HepG2 (cell line): ENCODE measurements at regions not wholly inside any gene's neighbourhood (a gene's known extent, or its start where the extent isn't known, plus 50 kb on each side); places are given as distances from the start of the nearest gene placed in this dataset.

Experiments used
- ATAC-seq: fragments of 200-7000 bp; cut with Tn5 transposase; 3 replicates; pipeline ENCODE4 v1.9.1; 2020; ENCODE audit warnings: mild to moderate bottlenecking, moderate library complexity
- BruUV-seq: library from RNA; stranded (reverse); fragments of 400-500 nt; replicated peaks from 2 replicates; lab custom pipeline; 2021; lab: Mats Ljungman, UMichigan
- CTCF ChIA-PET: fragments of 300-600 bp; formaldehyde crosslinking; extraction: SDS; loops from one replicate; lab custom pipeline; 2021; ENCODE audit warnings: low total read pairs, inconsistent platforms, low intra/inter-chr PET ratio; lab: Yijun Ruan, JAX
- POLR2A ChIA-PET: fragments of 350-600 bp; sonication (Branson Sonifier 250); formaldehyde crosslinking; loops from one replicate; lab custom pipeline; 2020; ENCODE audit warnings: antibody characterized with exemption, inconsistent platforms; lab: Yijun Ruan, JAX
- DNase-seq: peaks from one replicate; pipeline ENCODE4 v3.0.0-alpha.2; 2015; ENCODE audit warnings: low spot score
- FAIRE-seq: peaks from 3 replicates; lab custom pipeline; 2011; peaks lifted over from hg19 to GRCh38; lab: Jason Lieb, UNC
- H2AFZ ChIP-seq: one replicate; pipeline ENCODE4 v1.6.1; 2011; ENCODE audit warnings: low read length, inconsistent platforms
- H3K27ac ChIP-seq: fragments of 300-600 bp; 3 replicates; pipeline ENCODE4 v1.8.0; 2011; ENCODE audit warnings: mixed run types, mild to moderate bottlenecking, mixed read lengths, low read length, inconsistent platforms; ENCODE audit not compliant: insufficient read depth; ENCODE audit errors: extremely low read length
- H3K27me3 ChIP-seq, 2 experiments: fragments of 200-600 bp in 1 of 2; 2 replicates in 1 of 2; 3 replicates in 1 of 2; pipeline versions ENCODE4 v1.6.0 to v1.8.0; 2011; ENCODE audit warnings: low read length in 2 of 2, mild to moderate bottlenecking in 2 of 2, moderate library complexity in 2 of 2, inconsistent platforms in 1 of 2; ENCODE audit not compliant: insufficient read depth in 2 of 2, control insufficient read depth in 1 of 2
- H3K36me3 ChIP-seq, 2 experiments: fragments of 200-600 bp in 1 of 2; replicated peaks in 1 of 2; 2 replicates in 1 of 2; 3 replicates in 1 of 2; pipeline versions ENCODE4 v1.5.1 to v1.8.0; 2011; ENCODE audit warnings: low read length in 2 of 2, inconsistent platforms in 1 of 2; ENCODE audit not compliant: insufficient read depth in 2 of 2, control insufficient read depth in 1 of 2
- H3K4me1 ChIP-seq: 2 replicates; pipeline ENCODE4 v1.5.1; 2012; ENCODE audit warnings: low read length, inconsistent platforms; ENCODE audit not compliant: insufficient read depth
- H3K4me2 ChIP-seq: 2 replicates; pipeline ENCODE4 v1.6.0; 2011; ENCODE audit warnings: low read depth, low read length, inconsistent platforms
- H3K4me3 ChIP-seq, 3 experiments: fragments of 200-600 bp in 1 of 3; sonication (generic), shearing (Covaris generic) in 1 of 3; replicated peaks in 1 of 3; 2 replicates each; pipeline ENCODE4 v1.5.1; 2011 to 2016; ENCODE audit warnings: low read length in 3 of 3, inconsistent platforms in 2 of 3, low read depth in 2 of 3, mild to moderate bottlenecking in 2 of 3, control low read depth in 1 of 3, mixed read lengths in 1 of 3; ENCODE audit not compliant: insufficient read depth in 1 of 3
- H3K79me2 ChIP-seq: one replicate; pipeline ENCODE4 v1.6.1; 2011; ENCODE audit warnings: low read length, inconsistent platforms; ENCODE audit not compliant: insufficient read depth
- H3K9ac ChIP-seq: 2 replicates; pipeline ENCODE4 v1.6.0; 2011; ENCODE audit warnings: mild to moderate bottlenecking, low read depth, low read length, inconsistent platforms; ENCODE audit not compliant: insufficient read depth
- H3K9me3 ChIP-seq: 2 replicates; pipeline ENCODE4 v1.5.1; 2012; ENCODE audit warnings: mild to moderate bottlenecking, low read length
- H4K20me1 ChIP-seq: 2 replicates; pipeline ENCODE4 v1.6.0; 2011; ENCODE audit warnings: inconsistent platforms, mild to moderate bottlenecking, low read length, moderate library complexity; ENCODE audit not compliant: insufficient read depth
- ARHGAP35 ChIP-seq: sonication (generic); formaldehyde crosslinking; IDR thresholded peaks from 2 replicates; pipeline ENCODE4 v1.9.0; 2022; ENCODE audit warnings: mild to moderate bottlenecking, inconsistent platforms, moderate library complexity, missing genetic modification reagents, borderline replicate concordance
- ATF1 ChIP-seq: IDR thresholded peaks from 2 replicates; pipeline ENCODE4 v1.6.1; 2016; ENCODE audit warnings: mild to moderate bottlenecking, control low read depth
- CREB3 ChIP-seq: sonication (generic); formaldehyde crosslinking; IDR thresholded peaks from 2 replicates; pipeline ENCODE4 v1.5.0; 2020; ENCODE audit warnings: missing genetic modification reagents
- EP300 ChIP-seq, 3 experiments: sonication (generic) in 1 of 3; formaldehyde crosslinking in 1 of 3; IDR thresholded peaks; 2 replicates each; pipeline versions ENCODE4 v1.5.1 to v1.6.1; 2011 to 2020; ENCODE audit warnings: low read depth in 2 of 3, low read length in 2 of 3, borderline replicate concordance in 1 of 3, improper control_type of control experiment in 1 of 3, mild to moderate bottlenecking in 1 of 3, missing genetic modification reagents in 1 of 3, moderate library complexity in 1 of 3
- GPN1 ChIP-seq: sonication (generic); formaldehyde crosslinking; IDR thresholded peaks from 2 replicates; pipeline ENCODE4 v1.5.1; 2020; ENCODE audit warnings: missing genetic modification reagents, borderline replicate concordance
- HDAC2 ChIP-seq: sonication (generic); formaldehyde crosslinking; IDR thresholded peaks from 2 replicates; pipeline ENCODE4 v1.4.0; 2020; ENCODE audit warnings: missing genetic modification reagents
- HMG20B ChIP-seq: conservative IDR thresholded peaks from 2 replicates; pipeline ENCODE4 v1.6.1; 2016; ENCODE audit warnings: missing genetic modification reagents, missing compliant biosample characterization
- MATR3 ChIP-seq: sonication (generic); formaldehyde crosslinking; IDR thresholded peaks from 2 replicates; pipeline ENCODE4 v1.4.0; 2020; ENCODE audit warnings: missing genetic modification reagents
- SRSF1 ChIP-seq: fragments of 200-400 bp; formaldehyde crosslinking; optimal IDR thresholded peaks from 2 replicates; pipeline ENCODE3; 2017; ENCODE audit warnings: mild to moderate bottlenecking, low read depth, low read length, moderate library complexity
- SRSF9 ChIP-seq: fragments of 200-400 bp; formaldehyde crosslinking; IDR thresholded peaks from 2 replicates; pipeline ENCODE4 v1.6.1; 2018; ENCODE audit warnings: borderline replicate concordance, mild to moderate bottlenecking, low read depth, low read length; ENCODE audit not compliant: insufficient read depth, poor library complexity, severe bottlenecking
- TRAFD1 ChIP-seq: sonication (generic); formaldehyde crosslinking; IDR thresholded peaks from 2 replicates; pipeline ENCODE4 v1.5.1; 2020; ENCODE audit warnings: missing genetic modification reagents, mild to moderate bottlenecking, borderline replicate concordance
- ZC3H13 ChIP-seq: sonication (generic); formaldehyde crosslinking; IDR thresholded peaks from 2 replicates; pipeline ENCODE4 v1.8.1; 2023; ENCODE audit warnings: mild to moderate bottlenecking, missing genetic modification reagents, moderate library complexity
- ZNF17 ChIP-seq: sonication (generic); formaldehyde crosslinking; IDR thresholded peaks from 2 replicates; pipeline ENCODE4 v1.5.0; 2020; ENCODE audit warnings: mild to moderate bottlenecking, missing genetic modification reagents
- ZNF501 ChIP-seq: sonication (generic); formaldehyde crosslinking; IDR thresholded peaks from 2 replicates; pipeline ENCODE4 v1.5.1; 2020; ENCODE audit warnings: mild to moderate bottlenecking, moderate library complexity, missing genetic modification reagents
- ZNF776 ChIP-seq: sonication (generic); formaldehyde crosslinking; IDR thresholded peaks from 2 replicates; pipeline ENCODE4 v1.4.0; 2020; ENCODE audit warnings: mild to moderate bottlenecking, missing genetic modification reagents
- WGBS: methylation state at CpG from one replicate; pipeline ENCODE4 v1.1.6; 2017; ENCODE audit warnings: low lambda C conversion rate; 5-methylcytosine and 5-hydroxymethylcytosine counted together
- in situ Hi-C: cut with HindIII; loops from 2 replicates; pipeline ENCODE4 v1.10.0; 2017; ENCODE audit warnings: low pct_unique_long_range_greater_than_20kb; ENCODE audit not compliant: extremely low pct_ligation_motif_present
- intact Hi-C: fragments of 100-400 bp; cut with micrococcal nuclease; formaldehyde crosslinking; loops from one replicate; pipeline ENCODE4 v1.10.0; 2022; ENCODE audit not compliant: unreplicated experiment

GRCh38 chr18:46268671-46269070, 164.5 kb downstream of the HAUS1 start:
- BruUV-seq = no TSS peak
- Histone ChIP-seq H3K9me3 (no peaks in the 10 kb centered on the region), H3K4me1 (no peaks in the 10 kb centered on the region), H3K27ac (no peak overlapping the region), H3K9ac (no peak overlapping the region), H3K79me2 (no peaks in the 10 kb centered on the region), H3K4me3 (no peak overlapping the region), H3K36me3 (peaks cover 2 to 22% of the 10 kb centered on the region in 2 experiments; a peak in 3 of 5 replicates), H3K27me3 (no peaks in the 10 kb centered on the region), H3K4me2 (no peak overlapping the region), H4K20me1 (no peaks in the 10 kb centered on the region), H2AFZ (no peak overlapping the region)
- 89% methylated on average over 2 of the region's 2 CpGs for WGBS
- CTCF ChIA-PET = no interaction called here
- POLR2A ChIA-PET = no interaction called here
- no peak for TF ChIP-seq CREB3 (CRISPR knock-in tag)
- TF ChIP-seq ATF1 (CRISPR knock-in tag) = no peak
- no peak for TF ChIP-seq MATR3 (CRISPR knock-in tag)
- TF ChIP-seq ARHGAP35 (CRISPR knock-in tag) = no peak
- intact Hi-C loops = no loop called here
- ATAC-seq (no peak), DNase-seq (no peak), FAIRE-seq (no peak)
- in situ Hi-C loops = no loop called here

GRCh38 chr18:46269275-46269674, 165.1 kb downstream of the HAUS1 start:
- Histone ChIP-seq H4K20me1 (no peaks in the 10 kb centered on the region), H3K4me1 (no peaks in the 10 kb centered on the region), H3K79me2 (no peaks in the 10 kb centered on the region), H3K36me3 (peaks cover 2 to 16% of the 10 kb centered on the region in 2 experiments; a peak in 3 of 5 replicates), H3K27ac (no peak overlapping the region), H2AFZ (no peak overlapping the region), H3K9me3 (no peaks in the 10 kb centered on the region), H3K27me3 (no peaks in the 10 kb centered on the region), H3K4me2 (no peak overlapping the region), H3K9ac (no peak overlapping the region), H3K4me3 (no peak overlapping the region)
- TF ChIP-seq TRAFD1 (CRISPR knock-in tag) = no peak
- TF ChIP-seq SRSF9 = no peak
- TF ChIP-seq ZNF776 = no peak
- no peak for TF ChIP-seq EP300 (IDR thresholded peaks at IDR 0.05; ENCODE audit: low read depth in 2 of 2, low read length in 2 of 2)
- no peak for TF ChIP-seq EP300 (CRISPR knock-in tag; IDR thresholded peaks at IDR 0.05; ENCODE audit: borderline replicate concordance)
- TF ChIP-seq ZNF17 = no peak
- TF ChIP-seq HMG20B (CRISPR knock-in tag) = no peak
- no peak for TF ChIP-seq GPN1 (CRISPR knock-in tag)
- TF ChIP-seq SRSF1 = no peak
- TF ChIP-seq HDAC2 (CRISPR knock-in tag) = no peak
- TF ChIP-seq ZNF501 (CRISPR knock-in tag) = no peak
- no peak for TF ChIP-seq ZC3H13 (CRISPR knock-in tag)
- BruUV-seq = no TSS peak
- intact Hi-C loops (no loop called here), in situ Hi-C loops (no loop called here)
- CTCF ChIA-PET = no interaction called here
- FAIRE-seq = no peak
- no peak for DNase-seq
- no peak for ATAC-seq
- POLR2A ChIA-PET = no interaction called here
- 97% methylated on average over 1 of the region's 1 CpG for WGBS
